Right lobe of liver (tissue), 6 donors: ENCODE measurements at regions not wholly inside any gene's neighbourhood (a gene's known extent, or its start where the extent isn't known, plus 50 kb on each side); places are given as distances from the start of the nearest gene placed in this dataset.

ENCODE experiments used
- ATAC-seq, 4 donors: fragments of 200-7000 bp; cut with Tn5 transposase; one replicate each; pipeline ENCODE4 v1.9.1; 2020; ENCODE audit warnings: mild to moderate bottlenecking in 4 of 4, moderate library complexity in 4 of 4
- DNase-seq, 3 donors: peaks; one replicate each; pipeline ENCODE4 v3.0.0-alpha.2; 2020
- H3K27ac ChIP-seq, 3 donors: fragments of 200-600 bp; one replicate each; pipeline ENCODE4 v1.8.0; 2022
- H3K27me3 ChIP-seq, 2 donors: fragments of 200-600 bp; one replicate each; pipeline ENCODE4 v1.8.0; 2022
- H3K36me3 ChIP-seq, 4 donors: fragments of 200-600 bp; sonication (generic) in 1 of 4; one replicate each; pipeline versions ENCODE4 v1.5.1 to v1.8.0; 2017 to 2022; ENCODE audit warnings: control low read depth in 1 of 4
- H3K4me1 ChIP-seq, 4 donors: fragments of 200-600 bp; sonication (generic) in 1 of 4; one replicate each; pipeline versions ENCODE4 v1.5.1 to v1.8.0; 2017 to 2022; ENCODE audit warnings: control low read depth in 1 of 4
- H3K4me3 ChIP-seq, 3 donors: fragments of 200-600 bp; one replicate each; pipeline ENCODE4 v1.8.0; 2022
- H3K9me3 ChIP-seq, 4 donors: fragments of 200-600 bp; sonication (generic) in 1 of 4; one replicate each; pipeline versions ENCODE4 v1.5.1 to v1.8.0; 2017 to 2022; ENCODE audit warnings: control low read depth in 1 of 4
- POLR2A ChIP-seq: fragments of 450-650 bp; IDR thresholded peaks from one replicate; pipeline ENCODE4 v1.6.1; 2017; ENCODE audit warnings: antibody characterized with exemption, mild to moderate bottlenecking
- WGBS: methylation state at CpG from one replicate; pipeline ENCODE4 v1.1.6; 2018; ENCODE audit warnings: low coverage, low lambda C conversion rate; ENCODE audit not compliant: insufficient coverage; ENCODE audit errors: missing lambda C conversion rate; 5-methylcytosine and 5-hydroxymethylcytosine counted together
- intact Hi-C, 2 donors: fragments of 100-400 bp; cut with DNase I; formaldehyde crosslinking; loops; one replicate each; pipeline versions ENCODE4 v1.11.2 to v1.14.1; 2022
- TF ChIP-seq, protein P1 (sequence below), 4 donors: fragments of 200-600 bp in 3 of 4; fragments of 450-650 bp in 1 of 4; IDR thresholded peaks; one replicate each; pipeline versions ENCODE4 v1.5.1 to v1.8.0; 2016 to 2022; ENCODE audit warnings: antibody characterized with exemption in 4 of 4, mild to moderate bottlenecking in 2 of 4
- donor health status: DM: no; HTN: yes; CAD: no.
- donor health status: DM: no; HTN: no; CAD: no.
- donor health status: DM: no; HTN: no; CAD: no.
- donor health status: DM: no; HTN: yes; CAD: no.
- donor health status: DM: no; HTN: yes; CAD: no.

DNA sequence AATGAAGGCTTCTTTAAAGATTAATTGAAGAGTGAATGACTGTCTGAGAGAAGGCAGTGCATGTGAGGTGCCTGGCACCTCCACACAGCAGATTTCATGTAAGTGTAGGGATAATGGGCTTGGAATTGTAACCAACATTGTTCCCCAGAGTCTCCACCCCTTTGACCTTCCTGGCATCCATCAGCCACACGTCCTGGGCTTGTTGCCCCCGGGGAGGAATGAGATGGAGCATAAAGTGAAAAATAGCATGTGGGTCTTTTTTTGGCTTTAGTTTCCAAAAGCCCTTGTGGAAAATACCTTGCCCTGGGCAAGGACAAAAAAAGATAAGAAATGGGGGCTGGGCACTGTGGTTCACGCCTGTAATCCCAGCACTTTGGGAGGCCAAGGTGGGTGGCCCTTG, 242.2 kb upstream of the ECI2 start:
- 26% methylated on average over 3 of the region's 3 CpGs for WGBS
- H3K36me3 ChIP-seq: no peaks in the 10 kb centered on the region

DNA sequence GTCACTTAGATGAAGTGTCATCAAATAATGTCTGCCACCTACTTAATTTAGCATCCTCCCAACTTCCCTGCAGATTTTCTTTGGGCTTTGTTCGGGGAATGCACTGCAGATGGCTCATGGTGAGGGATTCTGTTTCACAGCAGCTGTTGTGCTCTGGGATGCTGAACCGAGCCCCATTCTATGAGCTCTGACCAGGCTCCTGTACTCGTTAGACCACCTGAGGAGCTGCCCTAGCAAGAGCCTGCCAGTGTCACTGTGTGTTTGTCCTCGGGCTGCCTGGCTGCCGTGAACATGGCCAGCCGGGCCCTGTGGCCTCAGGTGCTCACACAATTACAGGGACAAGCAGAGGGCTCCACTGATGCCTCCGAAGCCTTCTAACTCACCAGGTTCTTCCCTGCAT, 238.8 kb upstream of the ECI2 start:
- ATAC-seq: no peak
- TF ChIP-seq, protein P1, sequence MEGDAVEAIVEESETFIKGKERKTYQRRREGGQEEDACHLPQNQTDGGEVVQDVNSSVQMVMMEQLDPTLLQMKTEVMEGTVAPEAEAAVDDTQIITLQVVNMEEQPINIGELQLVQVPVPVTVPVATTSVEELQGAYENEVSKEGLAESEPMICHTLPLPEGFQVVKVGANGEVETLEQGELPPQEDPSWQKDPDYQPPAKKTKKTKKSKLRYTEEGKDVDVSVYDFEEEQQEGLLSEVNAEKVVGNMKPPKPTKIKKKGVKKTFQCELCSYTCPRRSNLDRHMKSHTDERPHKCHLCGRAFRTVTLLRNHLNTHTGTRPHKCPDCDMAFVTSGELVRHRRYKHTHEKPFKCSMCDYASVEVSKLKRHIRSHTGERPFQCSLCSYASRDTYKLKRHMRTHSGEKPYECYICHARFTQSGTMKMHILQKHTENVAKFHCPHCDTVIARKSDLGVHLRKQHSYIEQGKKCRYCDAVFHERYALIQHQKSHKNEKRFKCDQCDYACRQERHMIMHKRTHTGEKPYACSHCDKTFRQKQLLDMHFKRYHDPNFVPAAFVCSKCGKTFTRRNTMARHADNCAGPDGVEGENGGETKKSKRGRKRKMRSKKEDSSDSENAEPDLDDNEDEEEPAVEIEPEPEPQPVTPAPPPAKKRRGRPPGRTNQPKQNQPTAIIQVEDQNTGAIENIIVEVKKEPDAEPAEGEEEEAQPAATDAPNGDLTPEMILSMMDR (IDR thresholded peaks at IDR 0.05): no peak
- no peak for TF ChIP-seq POLR2A
- no peak for DNase-seq

More for the DNA sequence above, 242.2 kb upstream of the ECI2 start:
- DNase-seq (no peak), ATAC-seq (no peak)
- Histone ChIP-seq H3K27me3 (no peaks in the 10 kb centered on the region), H3K4me1 (no peaks in the 10 kb centered on the region), H3K9me3 (no peaks in the 10 kb centered on the region), H3K4me3 (no peak overlapping the region), H3K27ac (no peak overlapping the region)
- intact Hi-C loops: no loop called here
- TF ChIP-seq, protein P1 (IDR thresholded peaks at IDR 0.05): no peak
- TF ChIP-seq POLR2A: no peak

DNA sequence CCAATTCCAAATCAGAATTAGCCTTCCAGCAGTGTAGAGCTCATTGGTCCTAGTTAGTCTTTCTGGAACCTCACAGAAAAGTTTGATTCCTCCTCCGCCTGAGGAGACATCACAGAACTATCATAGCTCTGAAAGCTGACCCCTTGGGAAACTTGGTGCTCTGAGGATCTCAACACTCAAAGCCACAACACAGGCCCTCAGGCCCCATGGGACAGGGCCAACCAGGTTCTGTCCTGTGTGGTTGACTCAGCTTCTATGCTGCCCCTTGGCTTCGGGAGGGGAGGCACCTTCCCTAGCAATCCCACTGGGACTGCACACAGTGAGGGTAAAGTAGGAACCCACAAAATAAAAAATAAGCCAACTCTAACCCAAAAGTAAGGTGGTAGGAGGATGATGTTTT, 237.5 kb upstream of the ECI2 start:
- H3K27ac ChIP-seq: no peak overlapping the region
- TF ChIP-seq, protein P1 (IDR thresholded peaks at IDR 0.05): no peak
- TF ChIP-seq POLR2A: no peak
- no peaks in the 10 kb centered on the region for H3K36me3 ChIP-seq
- ATAC-seq: no peak
- no peak for DNase-seq
- H3K4me1 ChIP-seq: no peaks in the 10 kb centered on the region
- H3K9me3 ChIP-seq: no peaks in the 10 kb centered on the region
- intact Hi-C loops: no loop called here
- WGBS: 83% methylated on average over 2 of the region's 2 CpGs
- H3K27me3 ChIP-seq: no peaks in the 10 kb centered on the region
- H3K4me3 ChIP-seq: no peak overlapping the region

More for the DNA sequence above, 238.8 kb upstream of the ECI2 start:
- Histone ChIP-seq H3K4me3 (no peak overlapping the region), H3K27ac (no peak overlapping the region), H3K27me3 (no peaks in the 10 kb centered on the region), H3K4me1 (no peaks in the 10 kb centered on the region), H3K9me3 (no peaks in the 10 kb centered on the region), H3K36me3 (no peaks in the 10 kb centered on the region)
- 53% methylated on average over 3 of the region's 7 CpGs for WGBS
- intact Hi-C loops: no loop called here

DNA sequence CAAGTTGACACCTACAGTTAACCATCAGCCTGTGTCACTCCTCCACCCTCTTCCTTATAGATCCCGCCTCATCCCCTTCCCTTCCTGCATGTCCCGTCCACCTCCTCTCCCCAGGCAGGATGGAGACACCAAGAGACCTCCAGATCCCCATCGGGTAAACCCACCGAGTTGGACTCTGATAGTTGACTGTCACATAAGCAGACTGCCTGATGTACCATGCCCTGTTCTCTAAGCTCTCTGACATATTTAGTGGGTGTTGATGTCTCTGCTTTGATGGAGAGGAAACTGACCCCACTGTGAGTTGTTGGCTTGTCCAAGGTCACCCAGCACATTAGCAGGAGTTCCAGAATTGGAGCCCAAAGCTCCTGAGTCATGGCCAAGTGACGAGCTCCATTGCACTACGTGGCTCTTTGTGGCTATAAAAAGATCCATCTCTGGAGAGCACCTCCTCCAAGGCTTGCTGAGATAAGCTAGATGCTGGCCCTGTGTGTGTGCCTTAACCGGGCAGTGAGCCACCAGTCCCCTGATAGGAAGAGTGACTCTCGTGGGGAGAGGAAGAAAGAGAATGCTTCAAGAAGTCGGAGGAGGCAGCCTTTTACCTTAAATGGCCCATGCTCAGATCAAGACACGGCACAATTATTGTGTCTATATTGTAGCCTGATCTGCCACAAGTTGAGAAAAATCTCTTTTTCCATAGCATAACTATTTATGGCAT, 236.0 kb upstream of the ECI2 start:
- H3K36me3 ChIP-seq: no peaks in the 10 kb centered on the region
- no peaks in the 10 kb centered on the region for H3K27me3 ChIP-seq
- no peaks in the 10 kb centered on the region for H3K4me1 ChIP-seq
- ATAC-seq (peak; percentile 11 to 65 (median 47)), DNase-seq (no peak)
- TF ChIP-seq, protein P1 (IDR thresholded peaks at IDR 0.05): no peak
- no peak for TF ChIP-seq POLR2A
- 55% methylated on average over 10 of the region's 10 CpGs for WGBS
- intact Hi-C loops: no loop called here
- no peaks in the 10 kb centered on the region for H3K9me3 ChIP-seq
- H3K4me3 ChIP-seq: no peak overlapping the region
- H3K27ac ChIP-seq: no peak overlapping the region
